Osteoblast (primary cell): ENCODE measurements at regions not wholly inside any gene's neighbourhood (a gene's known extent, or its start where the extent isn't known, plus 50 kb on each side); places are given as distances from the start of the nearest gene placed in this dataset.

ENCODE experiments used
- DNase-seq: peaks from one replicate; pipeline ENCODE4 v3.0.0; 2011; ENCODE audit warnings: low spot score, mixed read lengths; ENCODE audit not compliant: insufficient read length; ENCODE audit errors: missing footprints
- H2AFZ ChIP-seq: 2 replicates; pipeline ENCODE4 v1.6.0; 2011; ENCODE audit warnings: mild to moderate bottlenecking, low read length
- H3K27ac ChIP-seq: 2 replicates; pipeline ENCODE4 v1.5.1; 2011; ENCODE audit warnings: mild to moderate bottlenecking, low read depth, low read length, moderate library complexity
- H3K27me3 ChIP-seq: 2 replicates; pipeline ENCODE4 v1.6.0; 2012; ENCODE audit warnings: mild to moderate bottlenecking, control low read depth, inconsistent platforms, low read length, moderate library complexity; ENCODE audit not compliant: insufficient read depth
- H3K36me3 ChIP-seq: 2 replicates; pipeline ENCODE4 v1.5.1; 2011; ENCODE audit warnings: mild to moderate bottlenecking, low read length, control low read depth, moderate library complexity; ENCODE audit not compliant: insufficient read depth
- H3K4me1 ChIP-seq: 2 replicates; pipeline ENCODE4 v1.5.1; 2011; ENCODE audit warnings: mild to moderate bottlenecking, low read length, control low read depth, moderate library complexity; ENCODE audit not compliant: insufficient read depth
- H3K4me2 ChIP-seq: 2 replicates; pipeline ENCODE4 v1.6.0; 2011; ENCODE audit warnings: mild to moderate bottlenecking, low read length; ENCODE audit not compliant: insufficient read depth
- H3K4me3 ChIP-seq: fragments of 200-600 bp; sonication (generic); 3 replicates; pipeline ENCODE4 v1.5.1; 2012; ENCODE audit warnings: mild to moderate bottlenecking, low read length, inconsistent platforms; ENCODE audit not compliant: insufficient read depth
- H3K79me2 ChIP-seq: 2 replicates; pipeline ENCODE4 v1.6.0; 2012; ENCODE audit warnings: mild to moderate bottlenecking, low read length, control low read depth, inconsistent platforms; ENCODE audit not compliant: insufficient read depth
- H3K9me3 ChIP-seq: 2 replicates; pipeline ENCODE4 v1.5.1; 2011; ENCODE audit warnings: low read depth, low read length, control low read depth
- H4K20me1 ChIP-seq: 2 replicates; pipeline ENCODE4 v1.6.0; 2012; ENCODE audit warnings: mild to moderate bottlenecking, low read length, control low read depth; ENCODE audit not compliant: insufficient read depth
- CTCF ChIP-seq: IDR thresholded peaks from 2 replicates; pipeline ENCODE4 v1.5.1; 2011; ENCODE audit warnings: mild to moderate bottlenecking, low read depth, low read length, moderate library complexity; ENCODE audit errors: extremely low read depth

GRCh38 chr4:12293906-12294525 is 865.3 kb upstream of the HS3ST1 start:
- DNase-seq: peak; percentile 22
- no peaks in the 10 kb centered on the region for H4K20me1 ChIP-seq
- H3K79me2 ChIP-seq: no peaks in the 10 kb centered on the region
- no peak overlapping the region for H2AFZ ChIP-seq
- no peak overlapping the region for H3K27ac ChIP-seq
- H3K36me3 ChIP-seq: no peaks in the 10 kb centered on the region
- H3K4me3 ChIP-seq: no peak overlapping the region
- H3K4me1 ChIP-seq: no peaks in the 10 kb centered on the region
- no peaks in the 10 kb centered on the region for H3K27me3 ChIP-seq
- no peak overlapping the region for H3K4me2 ChIP-seq
- H3K9me3 ChIP-seq: no peaks in the 10 kb centered on the region
- no peak for TF ChIP-seq CTCF

GRCh38 chr4:12286351-12286750 is 857.7 kb upstream of the HS3ST1 start:
- no peak overlapping the region for H3K27ac ChIP-seq
- no peaks in the 10 kb centered on the region for H4K20me1 ChIP-seq
- H3K4me1 ChIP-seq: no peaks in the 10 kb centered on the region
- H3K4me2 ChIP-seq: no peak overlapping the region
- no peak overlapping the region for H3K4me3 ChIP-seq
- no peaks in the 10 kb centered on the region for H3K79me2 ChIP-seq
- no peak overlapping the region for H2AFZ ChIP-seq
- H3K9me3 ChIP-seq: no peaks in the 10 kb centered on the region
- no peak for DNase-seq
- TF ChIP-seq CTCF: no peak
- H3K36me3 ChIP-seq: no peaks in the 10 kb centered on the region
- no peaks in the 10 kb centered on the region for H3K27me3 ChIP-seq

GRCh38 chr4:12270546-12270945 is 841.9 kb upstream of the HS3ST1 start:
- no peak overlapping the region for H3K27ac ChIP-seq
- no peak for TF ChIP-seq CTCF
- H3K4me3 ChIP-seq: no peak overlapping the region
- no peaks in the 10 kb centered on the region for H3K4me1 ChIP-seq
- H3K27me3 ChIP-seq: no peaks in the 10 kb centered on the region
- H3K4me2 ChIP-seq: no peak overlapping the region
- H2AFZ ChIP-seq: no peak overlapping the region
- no peaks in the 10 kb centered on the region for H3K79me2 ChIP-seq
- H3K9me3 ChIP-seq: no peaks in the 10 kb centered on the region
- no peaks in the 10 kb centered on the region for H3K36me3 ChIP-seq
- H4K20me1 ChIP-seq: no peaks in the 10 kb centered on the region
- DNase-seq: no peak

- no peaks in the 10 kb centered on the region for H3K79me2 ChIP-seq
- H3K36me3 ChIP-seq: no peaks in the 10 kb centered on the region
- no peak for TF ChIP-seq CTCF
- no peaks in the 10 kb centered on the region for H3K27me3 ChIP-seq
- no peak for DNase-seq
- H3K27ac ChIP-seq: no peak overlapping the region
- no peaks in the 10 kb centered on the region for H3K4me1 ChIP-seq
- peaks cover 3% of the 10 kb centered on the region for H3K9me3 ChIP-seq
- no peaks in the 10 kb centered on the region for H4K20me1 ChIP-seq
- H3K4me2 ChIP-seq: no peak overlapping the region
- H2AFZ ChIP-seq: no peak overlapping the region
- no peak overlapping the region for H3K4me3 ChIP-seq
These were observed 836.9 kb upstream of the HS3ST1 start for GRCh38 chr4:12265554-12265953.
